ENCODE measurements at regions not wholly inside any gene's neighbourhood (a gene's known extent, or its start where the extent isn't known, plus 50 kb on each side); places are given as distances from the start of the nearest gene placed in this dataset.

- no peak overlapping the region for H3K4me3 ChIP-seq (ENCODE audit: low read length)
- TF ChIP-seq CTCF (conservative IDR thresholded peaks at IDR 0.05; ENCODE audit: low read length): no peak
- DNase-seq (ENCODE audit: low read depth): no peak
Measured at GRCh38 chr5:162638849-162639248, 571.3 kb downstream of the GABRG2 start.

- TF ChIP-seq CTCF (conservative IDR thresholded peaks at IDR 0.05; ENCODE audit: low read length): no peak
- no peak overlapping the region for H3K4me3 ChIP-seq (ENCODE audit: low read length)
- no peak for DNase-seq (ENCODE audit: low read depth)
Measured at GRCh38 chr5:162641142-162641813, 573.7 kb downstream of the GABRG2 start.

- DNase-seq (ENCODE audit: low read depth): no peak
- H3K4me3 ChIP-seq (ENCODE audit: low read length): no peak overlapping the region
- no peak for TF ChIP-seq CTCF (conservative IDR thresholded peaks at IDR 0.05; ENCODE audit: low read length)
Measured at GRCh38 chr5:162654661-162655405, 587.3 kb downstream of the GABRG2 start.

GRCh38 chr5:162657076-162657475 is 589.5 kb downstream of the GABRG2 start:
- no peak for TF ChIP-seq CTCF (conservative IDR thresholded peaks at IDR 0.05; ENCODE audit: low read length)
- no peak overlapping the region for H3K4me3 ChIP-seq (ENCODE audit: low read length)
- DNase-seq (ENCODE audit: low read depth): no peak

GRCh38 chr5:162664846-162665245 is 597.3 kb downstream of the GABRG2 start:
- TF ChIP-seq CTCF (conservative IDR thresholded peaks at IDR 0.05; ENCODE audit: low read length): no peak
- no peak for DNase-seq (ENCODE audit: low read depth)
- H3K4me3 ChIP-seq (ENCODE audit: low read length): no peak overlapping the region

GRCh38 chr5:162668926-162669325 is 601.4 kb downstream of the GABRG2 start:
- H3K4me3 ChIP-seq (ENCODE audit: low read length): no peak overlapping the region

More at GRCh38 chr5:162668926-162669325, 601.4 kb downstream of the GABRG2 start:
- no peak for DNase-seq (ENCODE audit: low read depth)
- TF ChIP-seq CTCF (conservative IDR thresholded peaks at IDR 0.05; ENCODE audit: low read length): no peak

Data from AG10803 (cell line).